Mononuclear cell (primary cell): ENCODE measurements at regions not wholly inside any gene's neighbourhood (a gene's known extent, or its start where the extent isn't known, plus 50 kb on each side); places are given as distances from the start of the nearest gene placed in this dataset.
"Not testable (repeated sequence)": the region's sequence is repeated elsewhere in the genome, so short reads cannot be mapped to it uniquely, and the experiment has no call there.

ENCODE experiments used
- H3K27me3 ChIP-seq: 2 replicates; pipeline ENCODE4 v1.6.0; 2011; ENCODE audit warnings: low read length, control low read depth; ENCODE audit not compliant: insufficient read depth
- H3K4me1 ChIP-seq: 2 replicates; pipeline ENCODE4 v1.5.1; 2011; ENCODE audit warnings: mild to moderate bottlenecking, low read length, control low read depth; ENCODE audit not compliant: insufficient read depth
- H3K4me3 ChIP-seq: 2 replicates; pipeline ENCODE4 v1.5.1; 2011; ENCODE audit warnings: mild to moderate bottlenecking, low read length, moderate library complexity
- H3K9me3 ChIP-seq: 2 replicates; pipeline ENCODE4 v1.5.1; 2011; ENCODE audit warnings: low read depth, mild to moderate bottlenecking, control low read depth, low read length

- H3K9me3 ChIP-seq, H3K27me3 ChIP-seq, H3K4me3 ChIP-seq, H3K4me1 ChIP-seq: not testable (repeated sequence)
These were observed 75.5 kb upstream of the TNK2 start for GRCh38 chr3:195983880-195984279.

- H3K4me1 ChIP-seq, H3K27me3 ChIP-seq, H3K9me3 ChIP-seq, H3K4me3 ChIP-seq: not testable (repeated sequence)
These were observed 74.4 kb upstream of the TNK2 start for GRCh38 chr3:195982754-195983153.

GRCh38 chr3:195981778-195982177 lies 73.4 kb upstream of the TNK2 start:
- not testable (repeated sequence) for H3K27me3 ChIP-seq, H3K4me1 ChIP-seq, H3K4me3 ChIP-seq, H3K9me3 ChIP-seq

- not testable (repeated sequence) for H3K4me1 ChIP-seq, H3K4me3 ChIP-seq, H3K9me3 ChIP-seq, H3K27me3 ChIP-seq
These were observed 71.5 kb upstream of the TNK2 start for GRCh38 chr3:195979877-195980276.

- not testable (repeated sequence) for H3K27me3 ChIP-seq, H3K4me3 ChIP-seq, H3K9me3 ChIP-seq, H3K4me1 ChIP-seq
These were observed 70.2 kb upstream of the TNK2 start for GRCh38 chr3:195978585-195978984.

- not testable (repeated sequence) for H3K27me3 ChIP-seq, H3K4me3 ChIP-seq, H3K9me3 ChIP-seq, H3K4me1 ChIP-seq
These were observed 68.5 kb upstream of the TNK2 start for GRCh38 chr3:195976876-195977275.

- not testable (repeated sequence) for H3K9me3 ChIP-seq, H3K27me3 ChIP-seq, H3K4me1 ChIP-seq, H3K4me3 ChIP-seq
These were observed 65.9 kb upstream of the TNK2 start for GRCh38 chr3:195974281-195974680.

DNA sequence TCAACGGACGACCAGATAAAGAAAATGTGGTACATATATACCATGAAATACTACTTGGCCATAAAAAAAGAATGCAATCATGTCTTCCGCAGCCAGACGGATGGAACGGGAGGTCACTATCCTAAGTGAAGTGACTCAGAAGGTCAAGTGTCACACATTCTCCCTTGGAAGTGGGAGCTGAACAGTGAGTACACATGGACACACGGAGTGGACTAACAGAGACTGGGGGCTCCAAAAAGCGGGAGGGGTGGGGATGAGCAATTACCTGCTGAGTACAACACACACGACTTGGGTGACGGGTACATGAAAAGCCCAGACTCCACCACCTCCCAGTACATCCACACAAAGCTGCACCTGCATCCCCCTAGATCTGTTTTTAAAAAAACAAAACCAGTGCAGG lies 62.5 kb upstream of the TNK2 start:
- H3K27me3 ChIP-seq, H3K9me3 ChIP-seq, H3K4me3 ChIP-seq, H3K4me1 ChIP-seq: not testable (repeated sequence)

- H3K27me3 ChIP-seq, H3K4me3 ChIP-seq: not testable (repeated sequence)
These were observed 61.8 kb upstream of the TNK2 start for GRCh38 chr3:195969838-195970776.

DNA sequence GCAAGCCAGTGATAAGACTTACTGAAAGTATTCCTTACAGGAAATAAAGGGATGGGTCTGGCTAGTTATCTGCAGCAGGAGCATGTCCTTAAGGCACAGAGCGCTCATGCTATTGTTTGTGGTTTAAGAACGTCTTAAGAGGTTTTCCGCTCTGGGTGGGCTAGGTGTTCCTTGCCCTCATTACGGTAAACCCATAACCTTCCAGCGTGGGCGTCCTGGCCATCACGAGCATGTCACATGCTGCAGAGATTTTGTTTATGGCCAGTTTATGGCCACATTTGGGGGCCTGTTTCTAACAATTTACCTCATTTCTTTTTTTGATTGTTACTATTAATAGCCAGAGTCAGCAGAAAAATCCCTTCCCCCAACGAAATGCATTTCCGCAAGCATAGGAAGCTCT lies 61.0 kb upstream of the TNK2 start:
- not testable (repeated sequence) for H3K27me3 ChIP-seq, H3K4me1 ChIP-seq, H3K9me3 ChIP-seq, H3K4me3 ChIP-seq

More at GRCh38 chr3:195969838-195970776, 61.8 kb upstream of the TNK2 start:
- not testable (repeated sequence) for H3K9me3 ChIP-seq, H3K4me1 ChIP-seq

GRCh38 chr3:195968104-195968503 lies 59.8 kb upstream of the TNK2 start:
- H3K9me3 ChIP-seq, H3K4me3 ChIP-seq, H3K27me3 ChIP-seq, H3K4me1 ChIP-seq: not testable (repeated sequence)

DNA sequence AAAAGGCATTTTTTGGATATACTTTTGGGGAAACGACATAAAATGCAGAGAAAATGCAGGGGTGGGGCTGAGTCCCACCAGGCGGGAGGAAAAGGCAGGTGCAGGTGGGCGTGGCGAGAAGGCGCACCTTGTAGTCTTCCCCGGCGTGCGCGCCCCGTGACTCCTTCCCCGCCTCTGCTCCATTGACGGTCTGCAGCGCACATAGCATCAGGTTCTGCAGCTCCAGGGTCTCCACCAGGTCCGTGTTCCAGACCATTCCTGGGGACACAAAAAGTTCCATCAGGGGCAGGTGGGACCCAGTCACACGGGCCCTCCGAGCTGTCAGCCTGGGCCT lies 59.0 kb upstream of the TNK2 start:
- not testable (repeated sequence) for H3K4me3 ChIP-seq, H3K9me3 ChIP-seq, H3K27me3 ChIP-seq

DNA sequence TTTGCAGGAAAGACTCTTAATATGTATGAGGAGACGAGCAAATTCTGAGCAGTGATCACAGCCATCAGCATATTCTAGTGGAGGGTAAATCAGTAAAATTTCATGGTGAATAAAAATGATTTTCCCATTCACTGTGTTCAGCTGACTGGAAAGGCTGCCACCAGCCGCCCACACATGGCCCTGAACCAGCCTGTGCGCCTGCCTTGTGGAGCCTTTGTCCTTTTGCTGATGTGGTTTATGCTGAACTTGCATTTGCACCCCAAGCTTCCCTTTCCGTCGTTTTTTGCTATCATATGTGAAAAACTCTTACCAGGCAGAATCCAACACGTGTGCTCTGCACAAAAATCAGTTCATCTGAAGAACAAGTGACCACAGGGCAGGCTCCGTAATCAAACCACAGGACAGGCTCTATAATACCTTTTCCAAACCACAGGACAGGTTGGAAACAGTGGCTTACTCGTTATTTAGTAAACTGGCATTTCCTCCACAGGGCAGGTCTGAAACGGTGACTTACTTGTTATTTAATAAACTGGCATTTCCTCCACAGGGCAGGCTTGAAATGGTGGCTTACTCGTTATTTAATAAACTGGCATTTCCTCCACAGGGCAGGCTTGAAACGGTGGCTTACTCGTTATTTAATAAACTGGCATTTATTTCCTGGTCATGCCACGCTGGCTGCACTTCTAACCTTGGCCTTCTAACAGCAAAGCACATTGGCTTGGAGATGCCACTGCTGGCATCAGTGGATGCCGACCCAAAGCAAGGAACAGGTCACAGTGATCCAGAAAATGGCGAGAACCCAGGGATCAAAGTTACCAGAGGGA lies 58.4 kb upstream of the TNK2 start:
- not testable (repeated sequence) for H3K4me3 ChIP-seq, H3K9me3 ChIP-seq, H3K4me1 ChIP-seq, H3K27me3 ChIP-seq

More for the DNA sequence above, 59.0 kb upstream of the TNK2 start:
- H3K4me1 ChIP-seq: not testable (repeated sequence)

- H3K27me3 ChIP-seq, H3K4me3 ChIP-seq, H3K4me1 ChIP-seq, H3K9me3 ChIP-seq: not testable (repeated sequence)
These were observed 56.9 kb upstream of the TNK2 start for GRCh38 chr3:195965217-195965616.

DNA sequence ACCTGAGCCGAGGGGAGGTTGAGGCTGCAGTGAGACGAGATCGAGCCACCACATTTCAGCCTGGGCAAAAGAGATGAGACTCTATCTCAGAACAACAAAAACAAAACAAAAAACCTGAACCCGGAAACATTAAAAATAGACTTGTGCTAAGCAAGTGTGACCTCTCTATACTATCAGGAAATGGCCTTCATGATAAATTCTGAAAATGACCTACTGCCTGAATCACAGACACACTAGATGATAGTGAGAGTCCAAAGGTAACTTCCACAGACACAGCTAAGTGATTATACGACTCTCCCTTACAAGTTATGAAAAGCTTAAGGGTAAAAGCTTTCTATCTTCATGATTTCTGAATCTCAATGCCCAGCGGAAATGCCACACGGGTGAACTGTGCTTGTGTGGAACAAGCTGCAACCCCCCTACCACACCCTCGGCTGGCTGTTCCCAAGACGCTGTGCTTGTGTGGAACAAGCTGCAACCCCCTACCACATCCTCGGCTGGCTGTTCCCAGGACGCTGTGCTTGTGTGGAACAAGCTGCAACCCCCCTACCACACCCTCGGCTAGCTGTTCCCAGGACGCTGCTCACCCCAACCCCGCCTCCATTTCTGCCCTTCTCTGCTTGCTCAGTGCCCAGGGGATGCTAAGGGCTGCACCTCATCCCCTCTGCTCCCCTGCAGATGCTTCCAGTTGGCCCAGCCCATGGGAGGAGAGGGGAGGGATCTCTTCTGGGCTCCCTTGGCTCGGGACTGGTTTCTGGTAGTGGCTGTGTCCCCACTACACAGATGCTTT lies 56.2 kb upstream of the TNK2 start:
- not testable (repeated sequence) for H3K4me3 ChIP-seq, H3K9me3 ChIP-seq, H3K4me1 ChIP-seq, H3K27me3 ChIP-seq
